Right lobe of liver (tissue), 6 donors: ENCODE measurements at regions not wholly inside any gene's neighbourhood (a gene's known extent, or its start where the extent isn't known, plus 50 kb on each side); places are given as distances from the start of the nearest gene placed in this dataset.

Source experiments
- ATAC-seq, 4 donors: fragments of 200-7000 bp; cut with Tn5 transposase; one replicate each; pipeline ENCODE4 v1.9.1; 2020; ENCODE audit warnings: mild to moderate bottlenecking in 4 of 4, moderate library complexity in 4 of 4
- DNase-seq, 3 donors: peaks; one replicate each; pipeline ENCODE4 v3.0.0-alpha.2; 2020
- H3K27ac ChIP-seq, 3 donors: fragments of 200-600 bp; one replicate each; pipeline ENCODE4 v1.8.0; 2022
- H3K27me3 ChIP-seq, 2 donors: fragments of 200-600 bp; one replicate each; pipeline ENCODE4 v1.8.0; 2022
- H3K36me3 ChIP-seq, 4 donors: fragments of 200-600 bp; sonication (generic) in 1 of 4; one replicate each; pipeline versions ENCODE4 v1.5.1 to v1.8.0; 2017 to 2022; ENCODE audit warnings: control low read depth in 1 of 4
- H3K4me1 ChIP-seq, 4 donors: fragments of 200-600 bp; sonication (generic) in 1 of 4; one replicate each; pipeline versions ENCODE4 v1.5.1 to v1.8.0; 2017 to 2022; ENCODE audit warnings: control low read depth in 1 of 4
- H3K4me3 ChIP-seq, 3 donors: fragments of 200-600 bp; one replicate each; pipeline ENCODE4 v1.8.0; 2022
- H3K9me3 ChIP-seq, 4 donors: fragments of 200-600 bp; sonication (generic) in 1 of 4; one replicate each; pipeline versions ENCODE4 v1.5.1 to v1.8.0; 2017 to 2022; ENCODE audit warnings: control low read depth in 1 of 4
- CTCF ChIP-seq, 4 donors: fragments of 200-600 bp in 3 of 4; fragments of 450-650 bp in 1 of 4; IDR thresholded peaks; one replicate each; pipeline versions ENCODE4 v1.5.1 to v1.8.0; 2016 to 2022; ENCODE audit warnings: antibody characterized with exemption in 4 of 4, mild to moderate bottlenecking in 2 of 4
- POLR2A ChIP-seq: fragments of 450-650 bp; IDR thresholded peaks from one replicate; pipeline ENCODE4 v1.6.1; 2017; ENCODE audit warnings: antibody characterized with exemption, mild to moderate bottlenecking
- WGBS: methylation state at CpG from one replicate; pipeline ENCODE4 v1.1.6; 2018; ENCODE audit warnings: low coverage, low lambda C conversion rate; ENCODE audit not compliant: insufficient coverage; ENCODE audit errors: missing lambda C conversion rate; 5-methylcytosine and 5-hydroxymethylcytosine counted together
- intact Hi-C, 2 donors: fragments of 100-400 bp; cut with DNase I; formaldehyde crosslinking; loops; one replicate each; pipeline versions ENCODE4 v1.11.2 to v1.14.1; 2022
- donor health status: DM: no; HTN: yes; CAD: no.
- donor health status: DM: no; HTN: no; CAD: no.
- donor health status: DM: no; HTN: no; CAD: no.
- donor health status: DM: no; HTN: yes; CAD: no.
- donor health status: DM: no; HTN: yes; CAD: no.

GRCh38 chr3:82353306-82354171, 592.1 kb upstream of the GBE1 start:
- TF ChIP-seq POLR2A (no peak), CTCF (IDR thresholded peaks at IDR 0.05) (no peak)
- Histone ChIP-seq H3K27me3 (no peaks in the 10 kb centered on the region), H3K36me3 (no peaks in the 10 kb centered on the region), H3K9me3 (no peaks in the 10 kb centered on the region), H3K4me1 (peaks cover 0 to 10% (median 0%) of the 10 kb centered on the region in 4 donors), H3K4me3 (no peak overlapping the region), H3K27ac (no peak overlapping the region)
- peak in 2 of 3 donors; percentile 20 to 70 for DNase-seq
- 54% methylated on average over 6 of the region's 6 CpGs for WGBS
- ATAC-seq: peak; percentile 56 to 80 (median 74)
- intact Hi-C loops: no loop called here

- DNase-seq: no peak
- TF ChIP-seq CTCF (IDR thresholded peaks at IDR 0.05): no peak
- TF ChIP-seq POLR2A: no peak
- Histone ChIP-seq H3K9me3 (no peaks in the 10 kb centered on the region), H3K27ac (no peak overlapping the region), H3K4me3 (no peak overlapping the region), H3K36me3 (no peaks in the 10 kb centered on the region), H3K4me1 (no peaks in the 10 kb centered on the region), H3K27me3 (no peaks in the 10 kb centered on the region)
- ATAC-seq: no peak
- intact Hi-C loops: no loop called here
- WGBS: 90% methylated on average over 1 of the region's 1 CpG
Observed at GRCh38 chr3:82347585-82347984, 586.1 kb upstream of the GBE1 start.

GRCh38 chr3:82342521-82342920, 581.1 kb upstream of the GBE1 start:
- 52% methylated on average over 3 of the region's 3 CpGs for WGBS
- ATAC-seq: no peak
- no peak for TF ChIP-seq CTCF (IDR thresholded peaks at IDR 0.05)
- no peak for TF ChIP-seq POLR2A
- H3K9me3 ChIP-seq: no peaks in the 10 kb centered on the region
- DNase-seq: no peak
- H3K4me3 ChIP-seq: no peak overlapping the region
- intact Hi-C loops: no loop called here
- H3K27me3 ChIP-seq: no peaks in the 10 kb centered on the region
- H3K27ac ChIP-seq: no peak overlapping the region
- no peaks in the 10 kb centered on the region for H3K4me1 ChIP-seq
- H3K36me3 ChIP-seq: no peaks in the 10 kb centered on the region

- H3K4me3 ChIP-seq: no peak overlapping the region
- no peaks in the 10 kb centered on the region for H3K4me1 ChIP-seq
- DNase-seq (no peak), ATAC-seq (no peak)
- no peaks in the 10 kb centered on the region for H3K9me3 ChIP-seq
- WGBS: 38% methylated on average over 2 of the region's 2 CpGs
- no peaks in the 10 kb centered on the region for H3K36me3 ChIP-seq
- TF ChIP-seq CTCF (IDR thresholded peaks at IDR 0.05) (peak; percentile 21 to 47 (median 43)), POLR2A (no peak)
- intact Hi-C loops: no loop called here
- H3K27ac ChIP-seq: no peak overlapping the region
- H3K27me3 ChIP-seq: no peaks in the 10 kb centered on the region
Observed at GRCh38 chr3:82329300-82329699, 567.9 kb upstream of the GBE1 start.
